Activated naive CD4-positive, alpha-beta T cell treated with anti-CD3 and anti-CD28 coated beads for 36 hours (primary cell): ENCODE measurements at regions not wholly inside any gene's neighbourhood (a gene's known extent, or its start where the extent isn't known, plus 50 kb on each side); places are given as distances from the start of the nearest gene placed in this dataset.

Source experiments
- CTCF ChIA-PET: fragments of 350-600 bp; sonication (Branson Sonifier 250); formaldehyde crosslinking; loops from one replicate; lab custom pipeline; 2021; ENCODE audit warnings: antibody characterized with exemption; lab: Charles Lee
- DNase-seq: peaks from one replicate; pipeline ENCODE4 v3.0.0-alpha.2; 2020
- H3K27ac Mint-ChIP-seq: one replicate; pipeline ENCODE4 v1.8.0; 2021; ENCODE audit warnings: mild to moderate bottlenecking, mixed read lengths
- H3K27me3 Mint-ChIP-seq: one replicate; pipeline ENCODE4 v1.8.0; 2021; ENCODE audit warnings: low read depth, mixed read lengths
- H3K36me3 Mint-ChIP-seq: one replicate; pipeline ENCODE4 v1.8.0; 2021; ENCODE audit warnings: low read depth, mixed read lengths
- H3K4me1 Mint-ChIP-seq: one replicate; pipeline ENCODE4 v1.8.0; 2021; ENCODE audit warnings: low read depth, mixed read lengths
- H3K4me3 Mint-ChIP-seq: one replicate; pipeline ENCODE4 v1.8.0; 2021; ENCODE audit warnings: mild to moderate bottlenecking, moderate library complexity, mixed read lengths
- H3K9me3 Mint-ChIP-seq: one replicate; pipeline ENCODE4 v1.8.0; 2021; ENCODE audit warnings: mixed read lengths
- intact Hi-C: fragments of 100-400 bp; cut with micrococcal nuclease; formaldehyde crosslinking; loops from one replicate; pipeline ENCODE4 v1.15.1; 2023

- Mint-ChIP-seq H3K9me3 (peaks cover 13% of the 10 kb centered on the region), H3K4me3 (no peak overlapping the region), H3K27me3 (no peaks in the 10 kb centered on the region), H3K4me1 (no peaks in the 10 kb centered on the region), H3K27ac (no peak overlapping the region), H3K36me3 (no peaks in the 10 kb centered on the region)
- CTCF ChIA-PET, result no interaction called here
- intact Hi-C loops, result no loop called here
- no peak for DNase-seq
Measured at GRCh38 chr3:34569437-34569836, 771.0 kb downstream of the PDCD6IP start.

- intact Hi-C loops, result no loop called here
- CTCF ChIA-PET, result no interaction called here
- no peak overlapping the region for H3K27ac Mint-ChIP-seq
- no peaks in the 10 kb centered on the region for H3K27me3 Mint-ChIP-seq
- no peaks in the 10 kb centered on the region for H3K4me1 Mint-ChIP-seq
- H3K36me3 Mint-ChIP-seq, result no peaks in the 10 kb centered on the region
- H3K9me3 Mint-ChIP-seq, result peaks cover 4% of the 10 kb centered on the region
- H3K4me3 Mint-ChIP-seq, result no peak overlapping the region
- DNase-seq, result no peak
Measured at GRCh38 chr3:34570916-34571705, 772.7 kb downstream of the PDCD6IP start.

GRCh38 chr3:34571714-34572113 is 773.3 kb downstream of the PDCD6IP start:
- Mint-ChIP-seq H3K4me1 (no peaks in the 10 kb centered on the region), H3K9me3 (peaks cover under 1% of the 10 kb centered on the region), H3K4me3 (no peak overlapping the region), H3K36me3 (no peaks in the 10 kb centered on the region), H3K27me3 (no peaks in the 10 kb centered on the region), H3K27ac (no peak overlapping the region)
- intact Hi-C loops, result no loop called here
- CTCF ChIA-PET, result no interaction called here
- DNase-seq, result no peak

DNA sequence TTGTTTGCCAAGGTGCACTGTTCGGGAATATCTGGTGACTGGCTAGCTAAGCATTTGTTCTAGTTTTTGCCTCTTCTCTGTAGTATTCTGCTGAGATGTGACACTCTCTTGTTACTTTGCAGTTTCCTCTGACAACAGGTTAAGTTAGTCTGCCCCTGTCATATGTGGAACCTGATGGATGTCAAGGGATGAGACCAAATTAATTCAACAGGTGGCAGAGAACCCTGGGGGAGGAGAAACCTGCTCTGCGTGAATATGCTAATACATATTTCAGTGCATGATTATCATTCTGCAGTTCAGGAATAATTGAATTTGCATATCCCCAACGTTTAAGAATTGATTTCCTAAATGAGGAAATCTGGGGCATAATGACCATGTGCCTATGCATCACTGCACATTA is 777.3 kb downstream of the PDCD6IP start:
- H3K4me1 Mint-ChIP-seq, result no peaks in the 10 kb centered on the region
- H3K4me3 Mint-ChIP-seq, result no peak overlapping the region
- H3K9me3 Mint-ChIP-seq, result no peaks in the 10 kb centered on the region
- no peaks in the 10 kb centered on the region for H3K36me3 Mint-ChIP-seq
- intact Hi-C loops, result no loop called here
- DNase-seq, result no peak
- no peak overlapping the region for H3K27ac Mint-ChIP-seq
- CTCF ChIA-PET, result no interaction called here
- H3K27me3 Mint-ChIP-seq, result no peaks in the 10 kb centered on the region

DNA sequence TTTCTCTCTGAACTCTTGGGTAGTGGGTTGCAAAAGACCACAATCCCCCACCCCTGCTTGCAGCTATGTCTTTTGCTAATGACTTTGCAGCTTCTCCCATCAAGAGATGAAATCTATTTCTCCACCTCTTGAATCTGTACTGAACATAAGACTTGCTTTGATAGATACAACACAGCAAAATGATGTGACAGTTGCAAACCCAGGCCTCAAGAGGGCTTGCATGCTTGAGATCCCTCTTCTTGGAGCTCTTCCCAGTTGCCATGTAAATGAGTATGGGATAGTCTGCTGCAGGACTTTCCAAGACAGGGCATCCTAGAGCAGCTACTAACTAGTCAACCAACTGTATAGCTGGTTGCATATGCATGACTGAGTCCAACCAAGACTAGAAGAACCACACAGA is 783.6 kb downstream of the PDCD6IP start:
- H3K4me3 Mint-ChIP-seq, result no peak overlapping the region
- no peaks in the 10 kb centered on the region for H3K27me3 Mint-ChIP-seq
- H3K4me1 Mint-ChIP-seq, result no peaks in the 10 kb centered on the region
- no peak for DNase-seq
- intact Hi-C loops, result no loop called here
- CTCF ChIA-PET, result no interaction called here
- no peaks in the 10 kb centered on the region for H3K9me3 Mint-ChIP-seq
- no peaks in the 10 kb centered on the region for H3K36me3 Mint-ChIP-seq
- H3K27ac Mint-ChIP-seq, result no peak overlapping the region

GRCh38 chr3:34583451-34583850 is 785.0 kb downstream of the PDCD6IP start:
- no peak for DNase-seq
- H3K4me3 Mint-ChIP-seq, result no peak overlapping the region
- H3K9me3 Mint-ChIP-seq, result no peaks in the 10 kb centered on the region
- intact Hi-C loops, result no loop called here
- H3K4me1 Mint-ChIP-seq, result no peaks in the 10 kb centered on the region
- H3K27ac Mint-ChIP-seq, result no peak overlapping the region
- no peaks in the 10 kb centered on the region for H3K36me3 Mint-ChIP-seq
- CTCF ChIA-PET, result no interaction called here
- no peaks in the 10 kb centered on the region for H3K27me3 Mint-ChIP-seq

- Mint-ChIP-seq H3K36me3 (no peaks in the 10 kb centered on the region), H3K4me3 (no peak overlapping the region)
- intact Hi-C loops, result no loop called here
Measured at GRCh38 chr3:34584971-34585370, 786.5 kb downstream of the PDCD6IP start.

GRCh38 chr3:34599595-34599994 is 801.2 kb downstream of the PDCD6IP start:
- CTCF ChIA-PET, result no interaction called here
- H3K4me3 Mint-ChIP-seq, result no peak overlapping the region
- no peaks in the 10 kb centered on the region for H3K9me3 Mint-ChIP-seq
- H3K36me3 Mint-ChIP-seq, result no peaks in the 10 kb centered on the region
- intact Hi-C loops, result no loop called here
- H3K27me3 Mint-ChIP-seq, result peaks cover 2% of the 10 kb centered on the region
- H3K27ac Mint-ChIP-seq, result no peak overlapping the region
- no peak for DNase-seq
- no peaks in the 10 kb centered on the region for H3K4me1 Mint-ChIP-seq

More at GRCh38 chr3:34584971-34585370, 786.5 kb downstream of the PDCD6IP start:
- Mint-ChIP-seq H3K27ac (no peak overlapping the region), H3K9me3 (peaks cover 1% of the 10 kb centered on the region), H3K27me3 (no peaks in the 10 kb centered on the region), H3K4me1 (no peaks in the 10 kb centered on the region)
- DNase-seq, result no peak
- CTCF ChIA-PET, result interaction anchor here (0.7 kb wide), 1 partner anchor 265 kb away, joined by 3 read pairs; no protein-coding TSS in a partner anchor

GRCh38 chr3:34619990-34620389 is 821.6 kb downstream of the PDCD6IP start:
- intact Hi-C loops, result no loop called here
- CTCF ChIA-PET, result no interaction called here
- Mint-ChIP-seq H3K36me3 (no peaks in the 10 kb centered on the region), H3K4me3 (no peak overlapping the region), H3K27ac (no peak overlapping the region), H3K27me3 (no peaks in the 10 kb centered on the region), H3K9me3 (peaks cover 12% of the 10 kb centered on the region), H3K4me1 (no peaks in the 10 kb centered on the region)
- DNase-seq, result no peak

DNA sequence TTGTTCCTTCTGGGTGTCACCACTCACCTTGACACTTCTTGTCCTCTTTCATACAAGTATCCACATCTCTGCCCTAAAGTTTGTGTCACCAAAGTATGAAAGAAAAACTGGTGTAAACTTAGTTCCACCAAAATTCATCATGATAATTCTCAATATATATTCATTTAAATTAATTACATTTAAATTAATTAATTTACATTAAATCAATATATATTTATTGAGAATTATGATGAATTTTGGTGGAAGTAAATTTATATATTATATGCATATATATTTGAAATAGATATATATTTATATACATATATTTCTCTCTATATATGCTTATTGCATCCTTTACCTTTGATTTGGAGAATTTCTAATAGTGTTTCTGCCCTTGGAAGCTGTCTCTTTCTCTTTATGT is 828.3 kb downstream of the PDCD6IP start:
- H3K4me1 Mint-ChIP-seq, result no peaks in the 10 kb centered on the region
- CTCF ChIA-PET, result no interaction called here
- H3K9me3 Mint-ChIP-seq, result peaks cover 1% of the 10 kb centered on the region
- no peaks in the 10 kb centered on the region for H3K27me3 Mint-ChIP-seq
- no peaks in the 10 kb centered on the region for H3K36me3 Mint-ChIP-seq
- H3K4me3 Mint-ChIP-seq, result no peak overlapping the region
- DNase-seq, result no peak
- H3K27ac Mint-ChIP-seq, result no peak overlapping the region
- intact Hi-C loops, result no loop called here

GRCh38 chr3:34634939-34635338 is 836.5 kb downstream of the PDCD6IP start:
- Mint-ChIP-seq H3K9me3 (no peaks in the 10 kb centered on the region), H3K27me3 (no peaks in the 10 kb centered on the region), H3K27ac (no peak overlapping the region), H3K4me1 (no peaks in the 10 kb centered on the region), H3K36me3 (no peaks in the 10 kb centered on the region), H3K4me3 (no peak overlapping the region)
- no peak for DNase-seq
- CTCF ChIA-PET, result no interaction called here
- intact Hi-C loops, result no loop called here

DNA sequence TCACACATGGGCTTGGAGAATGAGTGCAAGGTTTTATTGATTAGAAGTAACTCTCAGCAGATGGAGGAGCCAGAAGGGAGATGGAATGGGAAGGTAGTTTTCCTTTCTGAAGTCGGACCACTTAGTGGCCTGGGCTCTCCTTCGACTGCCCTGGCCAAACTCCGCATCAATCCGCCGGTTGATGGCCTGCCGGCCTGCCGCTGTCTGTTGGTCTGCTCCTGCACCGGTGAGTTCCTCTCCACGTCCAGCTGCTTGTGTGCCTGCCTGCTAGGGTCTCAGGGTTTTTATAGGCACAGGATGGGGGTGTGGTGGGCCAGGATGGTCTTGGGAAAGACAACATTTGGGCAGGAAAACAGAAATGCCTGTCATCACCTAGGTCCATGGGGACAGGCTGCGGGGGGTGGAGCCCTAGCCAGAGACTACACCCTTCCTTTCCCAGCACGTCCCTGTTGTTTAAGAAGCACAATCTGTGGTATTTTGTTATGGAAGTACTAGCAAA is 837.0 kb downstream of the PDCD6IP start:
- H3K27me3 Mint-ChIP-seq, result no peaks in the 10 kb centered on the region
- no peaks in the 10 kb centered on the region for H3K36me3 Mint-ChIP-seq
- DNase-seq, result no peak
- no peaks in the 10 kb centered on the region for H3K4me1 Mint-ChIP-seq
- no peaks in the 10 kb centered on the region for H3K9me3 Mint-ChIP-seq
- no peak overlapping the region for H3K27ac Mint-ChIP-seq
- CTCF ChIA-PET, result no interaction called here
- intact Hi-C loops, result no loop called here
- H3K4me3 Mint-ChIP-seq, result no peak overlapping the region

GRCh38 chr3:34646911-34647460 is 848.6 kb downstream of the PDCD6IP start:
- Mint-ChIP-seq H3K4me1 (no peaks in the 10 kb centered on the region), H3K27ac (no peak overlapping the region), H3K27me3 (no peaks in the 10 kb centered on the region), H3K9me3 (no peaks in the 10 kb centered on the region), H3K4me3 (no peak overlapping the region), H3K36me3 (no peaks in the 10 kb centered on the region)
- intact Hi-C loops, result no loop called here
- no peak for DNase-seq
- CTCF ChIA-PET, result no interaction called here
